ENCODE measurements at regions not wholly inside any gene's neighbourhood (a gene's known extent, or its start where the extent isn't known, plus 50 kb on each side); places are given as distances from the start of the nearest gene placed in this dataset.

- TF ChIP-seq EZH2 (IDR thresholded peaks at IDR 0.05) (no peak), POLR2AphosphoS5 (IDR thresholded peaks at IDR 0.05; ENCODE audit: borderline replicate concordance, low read depth, low read length) (no peak), FOXP2 (optimal IDR thresholded peaks at IDR 0.05; ENCODE audit: control extremely low read depth, extremely low read length, insufficient read depth) (no peak)
These were observed 257.9 kb downstream of the ADAMTS20 start for GRCh38 chr12:43294147-43294546.

Measured in SK-N-MC (cell line).